CD14-positive monocyte (primary cell): ENCODE measurements at regions not wholly inside any gene's neighbourhood (a gene's known extent, or its start where the extent isn't known, plus 50 kb on each side); places are given as distances from the start of the nearest gene placed in this dataset.

Experiments used
- DNase-seq, 3 donors: peaks; one replicate each; pipeline ENCODE4 v3.0.0-alpha.2; 2011 to 2022
- H2AFZ ChIP-seq: 2 replicates; pipeline ENCODE4 v1.6.0; 2012; ENCODE audit warnings: mild to moderate bottlenecking, low read depth, low read length, inconsistent platforms; ENCODE audit not compliant: insufficient read depth, poor library complexity, severe bottlenecking
- H3K27ac ChIP-seq, 2 donors: 1 replicate in 1 of 2; 2 replicates in 1 of 2; pipeline ENCODE4 v1.5.1; 2012 to 2013; ENCODE audit warnings: low read length in 2 of 2, control low read depth in 1 of 2, inconsistent platforms in 1 of 2, low read depth in 1 of 2, mild to moderate bottlenecking in 1 of 2
- H3K27me3 ChIP-seq, 2 donors: one replicate each; pipeline versions ENCODE4 v1.6.0 to v1.6.1; 2011 to 2013; ENCODE audit warnings: low read length in 2 of 2; ENCODE audit not compliant: control insufficient read depth in 2 of 2, insufficient read depth in 2 of 2
- H3K36me3 ChIP-seq, 2 donors: replicated peaks in 1 of 2; 1 replicate in 1 of 2; 2 replicates in 1 of 2; pipeline versions ENCODE4 v1.5.1 to v1.6.1; 2012 to 2013; ENCODE audit warnings: low read length in 2 of 2, control low read depth in 1 of 2, inconsistent platforms in 1 of 2, mild to moderate bottlenecking in 1 of 2; ENCODE audit not compliant: insufficient read depth in 2 of 2, control insufficient read depth in 1 of 2
- H3K4me1 ChIP-seq, 2 donors: 1 replicate in 1 of 2; 2 replicates in 1 of 2; pipeline versions ENCODE4 v1.5.1 to v1.6.1; 2012 to 2013; ENCODE audit warnings: low read length in 2 of 2, control low read depth in 1 of 2, inconsistent platforms in 1 of 2, mild to moderate bottlenecking in 1 of 2, moderate library complexity in 1 of 2; ENCODE audit not compliant: insufficient read depth in 2 of 2, control insufficient read depth in 1 of 2
- H3K4me2 ChIP-seq: replicated peaks from 2 replicates; pipeline ENCODE3; 2012; ENCODE audit warnings: low read length, moderate library complexity, mild to moderate bottlenecking; ENCODE audit not compliant: poor library complexity, severe bottlenecking; ENCODE audit errors: extremely low read depth
- H3K4me3 ChIP-seq, 3 experiments: fragments of 200-600 bp in 1 of 3; sonication (generic) in 1 of 3; replicated peaks in 1 of 3; 1 replicate in 2 of 3; 2 replicates in 1 of 3; pipeline ENCODE4 v1.5.1; 2011 to 2013; ENCODE audit warnings: low read length in 3 of 3, mild to moderate bottlenecking in 3 of 3, control low read depth in 2 of 3, low read depth in 2 of 3, inconsistent platforms in 1 of 3, moderate library complexity in 1 of 3
- H3K79me2 ChIP-seq: 2 replicates; pipeline ENCODE4 v1.6.0; 2012; ENCODE audit warnings: mild to moderate bottlenecking, control low read depth, inconsistent platforms, low read length, moderate library complexity; ENCODE audit not compliant: insufficient read depth
- H3K9ac ChIP-seq: 2 replicates; pipeline ENCODE4 v1.6.0; 2017; ENCODE audit warnings: low read length, mild to moderate bottlenecking; ENCODE audit not compliant: insufficient read depth, poor library complexity, severe bottlenecking
- H3K9me3 ChIP-seq, 2 donors: replicated peaks in 1 of 2; 1 replicate in 1 of 2; 2 replicates in 1 of 2; pipeline versions ENCODE4 v1.5.1 to v1.6.1; 2012 to 2013; ENCODE audit warnings: low read length in 2 of 2, control low read depth in 1 of 2; ENCODE audit not compliant: control insufficient read depth in 1 of 2, insufficient read depth in 1 of 2
- H4K20me1 ChIP-seq: 2 replicates; pipeline ENCODE4 v1.6.0; 2012; ENCODE audit warnings: mild to moderate bottlenecking, low read length, control low read depth, moderate library complexity; ENCODE audit not compliant: insufficient read depth
- H3K27ac Mint-ChIP-seq, 7 donors: one replicate each; pipeline ENCODE4 v1.8.0; 2020; ENCODE audit warnings: mild to moderate bottlenecking in 7 of 7, mixed read lengths in 7 of 7, moderate library complexity in 6 of 7, inconsistent platforms in 2 of 7
- H3K27me3 Mint-ChIP-seq, 3 donors: one replicate each; pipeline ENCODE4 v1.8.0; 2021 to 2022; ENCODE audit warnings: low read depth in 3 of 3, mild to moderate bottlenecking in 3 of 3, mixed read lengths in 3 of 3, moderate library complexity in 3 of 3, inconsistent platforms in 1 of 3
- H3K36me3 Mint-ChIP-seq, 2 donors: one replicate each; pipeline ENCODE4 v1.8.0; 2020; ENCODE audit warnings: mixed read lengths in 2 of 2, inconsistent platforms in 1 of 2, mild to moderate bottlenecking in 1 of 2
- H3K4me1 Mint-ChIP-seq: one replicate; pipeline ENCODE4 v1.8.0; 2020; ENCODE audit warnings: mild to moderate bottlenecking, mixed read lengths
- H3K4me3 Mint-ChIP-seq, 2 donors: one replicate each; pipeline ENCODE4 v1.8.0; 2020; ENCODE audit warnings: mild to moderate bottlenecking in 2 of 2, mixed read lengths in 2 of 2, moderate library complexity in 1 of 2
- H3K9me3 Mint-ChIP-seq, 7 donors: one replicate each; pipeline ENCODE4 v1.8.0; 2020 to 2022; ENCODE audit warnings: mixed read lengths in 7 of 7, mild to moderate bottlenecking in 6 of 7, moderate library complexity in 6 of 7, inconsistent platforms in 2 of 7
- CTCF ChIP-seq: fragments of 200-600 bp; IDR thresholded peaks from one replicate; pipeline ENCODE4 v1.8.0; 2022; ENCODE audit warnings: antibody characterized with exemption, mild to moderate bottlenecking
- WGBS: methylation state at CpG from one replicate; pipeline ENCODE4 v1.1.5; 2013; ENCODE audit warnings: missing lambda C conversion rate; ENCODE audit not compliant: insufficient coverage; 5-methylcytosine and 5-hydroxymethylcytosine counted together
- intact Hi-C, 2 donors: fragments of 100-400 bp; cut with micrococcal nuclease; formaldehyde crosslinking; loops; one replicate each; pipeline versions ENCODE4 v1.15.0 to v1.15.1; 2023

DNA sequence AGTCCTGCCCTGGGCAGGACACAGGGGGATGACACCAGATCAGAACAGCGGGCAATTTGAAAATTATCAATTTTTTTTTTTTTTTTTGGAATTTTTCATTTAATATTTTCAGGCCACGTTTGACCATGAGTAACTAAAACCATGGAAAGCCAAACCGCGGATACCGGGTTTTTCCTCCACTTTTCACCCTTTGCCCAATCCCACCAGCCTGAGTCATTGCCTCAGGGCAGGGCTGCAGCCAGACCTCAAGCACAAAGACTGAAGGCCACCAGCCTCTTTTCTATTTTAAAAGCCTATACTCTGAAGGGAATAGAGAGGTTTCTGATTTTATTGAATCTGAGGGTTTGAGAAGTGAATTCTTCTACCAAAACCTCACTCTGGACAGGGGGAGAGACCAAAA, 381.1 kb downstream of the IRS1 start:
- Mint-ChIP-seq H3K36me3 (peaks cover 0 to 7% of the 10 kb centered on the region in 2 donors), H3K27me3 (peaks cover 0 to 4% (median 2%) of the 10 kb centered on the region in 3 donors), H3K4me1 (peaks cover 28% of the 10 kb centered on the region), H3K9me3 (peaks cover 0 to 3% (median 2%) of the 10 kb centered on the region in 7 donors), H3K4me3 (no peak overlapping the region), H3K27ac (no peak overlapping the region)
- Histone ChIP-seq H3K9ac (no peak overlapping the region), H2AFZ (no peak overlapping the region), H3K79me2 (no peaks in the 10 kb centered on the region), H4K20me1 (no peaks in the 10 kb centered on the region), H3K27ac (no peak overlapping the region), H3K4me1 (peaks cover 17 to 23% of the 10 kb centered on the region in 2 donors), H3K27me3 (no peaks in the 10 kb centered on the region), H3K4me3 (no peak overlapping the region), H3K36me3 (no peaks in the 10 kb centered on the region), H3K4me2 (no peak overlapping the region), H3K9me3 (no peaks in the 10 kb centered on the region)
- intact Hi-C loops: no loop called here
- WGBS: 100% methylated on average over 3 of the region's 5 CpGs
- no peak for DNase-seq
- no peak for TF ChIP-seq CTCF

DNA sequence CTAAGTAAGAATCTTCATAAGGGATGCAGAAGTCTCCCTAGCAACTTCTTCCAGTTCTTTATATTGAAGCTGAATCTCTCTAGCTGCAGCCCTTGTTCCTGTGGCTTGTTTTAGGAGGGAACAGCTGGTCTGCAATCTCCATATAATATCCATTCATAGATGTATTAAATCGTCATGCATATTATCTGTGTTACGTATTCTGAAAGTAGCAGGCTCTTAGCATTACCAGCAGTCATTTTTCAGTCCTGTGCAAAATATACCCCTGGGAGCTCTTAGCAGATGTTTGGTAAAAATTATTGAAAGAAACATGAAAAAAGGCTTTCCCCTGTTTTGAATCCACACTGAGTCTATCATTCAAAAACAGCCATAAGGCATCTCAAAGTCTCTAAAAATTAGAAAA, 385.3 kb downstream of the IRS1 start:
- H2AFZ ChIP-seq: no peak overlapping the region
- no peak overlapping the region for H3K4me2 ChIP-seq
- peaks cover 14 to 18% of the 10 kb centered on the region in 2 donors for H3K4me1 ChIP-seq
- WGBS: no CpG with 5 or more reads among the region's 2 CpGs
- no peaks in the 10 kb centered on the region for H3K9me3 ChIP-seq
- no peaks in the 10 kb centered on the region for H3K79me2 ChIP-seq
- no peak overlapping the region for H3K4me3 ChIP-seq
- intact Hi-C loops: no loop called here
- no peak for DNase-seq
- Mint-ChIP-seq H3K4me1 (peaks cover 14% of the 10 kb centered on the region), H3K9me3 (peaks cover 0 to 10% (median 2%) of the 10 kb centered on the region in 7 donors), H3K27ac (no peak overlapping the region), H3K27me3 (peaks cover 2 to 4% (median 2%) of the 10 kb centered on the region in 3 donors), H3K36me3 (peaks cover 4 to 10% of the 10 kb centered on the region in 2 donors), H3K4me3 (no peak overlapping the region)
- no peak overlapping the region for H3K9ac ChIP-seq
- no peaks in the 10 kb centered on the region for H3K36me3 ChIP-seq
- H3K27ac ChIP-seq: no peak overlapping the region
- H4K20me1 ChIP-seq: no peaks in the 10 kb centered on the region
- TF ChIP-seq CTCF: no peak
- H3K27me3 ChIP-seq: no peaks in the 10 kb centered on the region
